ENCODE measurements at regions not wholly inside any gene's neighbourhood (a gene's known extent, or its start where the extent isn't known, plus 50 kb on each side); places are given as distances from the start of the nearest gene placed in this dataset.

DNA sequence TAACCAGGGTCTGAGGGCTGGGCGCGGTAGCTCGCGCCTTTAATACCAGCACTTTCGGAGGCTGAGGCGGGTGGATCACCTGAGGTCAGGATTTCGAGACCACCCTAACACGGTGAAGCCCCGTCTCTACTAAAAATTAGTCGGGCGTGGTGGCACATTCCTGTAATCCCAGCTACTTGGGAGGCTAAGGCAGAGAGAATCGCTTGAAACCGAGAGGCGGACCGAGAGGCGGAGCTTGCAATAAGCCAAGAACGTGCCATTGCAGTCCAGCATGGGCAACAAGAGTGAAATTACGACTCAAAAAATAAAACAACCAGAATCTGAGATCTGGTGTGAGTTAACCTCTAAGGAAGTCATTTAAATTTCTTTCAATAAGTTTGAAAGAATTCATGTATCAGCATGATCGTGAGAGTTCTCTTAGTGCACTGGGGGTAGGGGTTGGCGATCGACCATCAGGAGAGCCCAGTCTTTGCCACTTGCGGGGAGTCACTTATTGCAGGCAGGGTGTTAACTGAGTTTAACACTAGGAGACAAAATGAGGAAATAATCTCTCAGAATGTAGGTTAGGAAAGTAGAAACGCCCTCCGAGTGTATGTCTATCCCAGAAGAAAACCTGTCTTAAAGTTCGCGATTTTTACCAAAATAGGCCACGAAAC, 206.5 kb upstream of the ZNF184 start:
- Mint-ChIP-seq H3K27ac (peak overlapping the region; percentile 64), H3K4me3 (ENCODE audit: low read depth) (peak overlapping the region; percentile 53), H3K4me1 (ENCODE audit: low read depth) (peaks cover 1% of the 10 kb centered on the region), H3K36me3 (ENCODE audit: insufficient read depth) (no peaks in the 10 kb centered on the region), H3K27me3 (peaks cover 77% of the 10 kb centered on the region), H3K9me3 (ENCODE audit: low read depth) (no peaks in the 10 kb centered on the region)
- TF ChIP-seq, protein P1, sequence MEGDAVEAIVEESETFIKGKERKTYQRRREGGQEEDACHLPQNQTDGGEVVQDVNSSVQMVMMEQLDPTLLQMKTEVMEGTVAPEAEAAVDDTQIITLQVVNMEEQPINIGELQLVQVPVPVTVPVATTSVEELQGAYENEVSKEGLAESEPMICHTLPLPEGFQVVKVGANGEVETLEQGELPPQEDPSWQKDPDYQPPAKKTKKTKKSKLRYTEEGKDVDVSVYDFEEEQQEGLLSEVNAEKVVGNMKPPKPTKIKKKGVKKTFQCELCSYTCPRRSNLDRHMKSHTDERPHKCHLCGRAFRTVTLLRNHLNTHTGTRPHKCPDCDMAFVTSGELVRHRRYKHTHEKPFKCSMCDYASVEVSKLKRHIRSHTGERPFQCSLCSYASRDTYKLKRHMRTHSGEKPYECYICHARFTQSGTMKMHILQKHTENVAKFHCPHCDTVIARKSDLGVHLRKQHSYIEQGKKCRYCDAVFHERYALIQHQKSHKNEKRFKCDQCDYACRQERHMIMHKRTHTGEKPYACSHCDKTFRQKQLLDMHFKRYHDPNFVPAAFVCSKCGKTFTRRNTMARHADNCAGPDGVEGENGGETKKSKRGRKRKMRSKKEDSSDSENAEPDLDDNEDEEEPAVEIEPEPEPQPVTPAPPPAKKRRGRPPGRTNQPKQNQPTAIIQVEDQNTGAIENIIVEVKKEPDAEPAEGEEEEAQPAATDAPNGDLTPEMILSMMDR (IDR thresholded peaks at IDR 0.05; ENCODE audit: unreplicated experiment), result no peak
- no peak for DNase-seq (ENCODE audit: low spot score, unreplicated experiment)

GRCh38 chr6:27678469-27678868, 205.6 kb upstream of the ZNF184 start:
- DNase-seq (ENCODE audit: low spot score, unreplicated experiment), result no peak
- Mint-ChIP-seq H3K4me3 (ENCODE audit: low read depth) (no peak overlapping the region), H3K9me3 (ENCODE audit: low read depth) (no peaks in the 10 kb centered on the region), H3K27me3 (peaks cover 84% of the 10 kb centered on the region), H3K36me3 (ENCODE audit: insufficient read depth) (no peaks in the 10 kb centered on the region), H3K27ac (no peak overlapping the region), H3K4me1 (ENCODE audit: low read depth) (peaks cover 1% of the 10 kb centered on the region)
- TF ChIP-seq, protein P1 (IDR thresholded peaks at IDR 0.05; ENCODE audit: unreplicated experiment), result no peak

DNA sequence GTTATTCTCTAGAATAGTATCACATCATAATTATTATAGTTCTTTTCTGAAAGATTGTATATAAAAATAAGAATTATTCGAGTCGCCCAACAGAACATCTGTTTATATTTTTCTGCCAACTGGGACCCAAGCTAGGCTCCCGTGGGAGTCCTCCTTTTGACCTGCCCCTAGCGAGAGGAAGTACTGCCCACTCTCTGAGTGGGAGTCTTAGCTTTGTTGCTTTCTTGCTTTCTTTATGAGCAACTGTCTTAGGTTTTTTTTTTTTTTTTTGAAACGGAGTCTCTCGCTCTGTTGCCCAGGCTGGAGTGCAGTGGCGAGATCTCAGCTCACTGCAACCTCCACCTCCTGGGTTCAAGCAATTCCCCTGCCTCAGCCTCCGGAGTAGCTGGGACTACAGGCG, 202.0 kb upstream of the ZNF184 start:
- TF ChIP-seq, protein P1 (IDR thresholded peaks at IDR 0.05; ENCODE audit: unreplicated experiment), result no peak
- no peak for DNase-seq (ENCODE audit: low spot score, unreplicated experiment)
- H3K4me3 Mint-ChIP-seq (ENCODE audit: low read depth), result no peak overlapping the region
- no peak overlapping the region for H3K27ac Mint-ChIP-seq
- no peaks in the 10 kb centered on the region for H3K36me3 Mint-ChIP-seq (ENCODE audit: insufficient read depth)
- peaks cover 1% of the 10 kb centered on the region for H3K4me1 Mint-ChIP-seq (ENCODE audit: low read depth)
- peaks cover 82% of the 10 kb centered on the region for H3K27me3 Mint-ChIP-seq
- no peaks in the 10 kb centered on the region for H3K9me3 Mint-ChIP-seq (ENCODE audit: low read depth)

DNA sequence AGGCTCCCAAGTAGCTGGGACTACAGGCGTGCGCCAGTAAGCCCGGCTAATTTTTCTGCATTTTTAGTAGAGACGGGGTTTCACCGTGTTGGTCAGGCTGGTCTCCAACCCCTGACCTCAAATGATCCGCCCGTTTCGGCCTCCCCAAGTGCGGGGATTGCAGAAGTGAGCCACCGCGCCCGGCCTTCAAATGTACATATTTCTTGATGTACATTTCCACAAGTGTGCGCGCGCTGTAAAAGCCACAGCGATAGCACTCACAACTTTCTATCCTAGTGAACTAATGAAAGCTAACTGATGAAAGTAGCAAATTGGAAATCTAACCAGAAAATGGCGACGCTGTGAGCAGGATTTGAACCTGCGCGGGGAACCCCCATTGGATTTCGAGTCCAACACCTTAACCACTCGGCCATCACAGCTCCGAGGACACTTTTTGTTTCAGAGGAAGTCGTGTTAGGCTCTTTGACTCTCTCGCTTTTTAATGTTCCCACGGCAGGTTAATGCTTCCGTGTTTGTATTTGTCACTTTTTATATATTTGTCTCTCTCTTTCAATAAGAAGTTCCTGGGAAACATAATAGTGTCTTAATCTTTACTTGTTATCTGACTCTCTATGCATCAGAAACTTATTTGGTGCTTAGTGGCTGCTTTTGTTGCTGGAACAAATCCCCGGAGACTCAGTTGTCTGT, 199.4 kb upstream of the ZNF184 start:
- Mint-ChIP-seq H3K4me1 (ENCODE audit: low read depth) (peaks cover 12% of the 10 kb centered on the region), H3K27me3 (peaks cover 82% of the 10 kb centered on the region), H3K4me3 (ENCODE audit: low read depth) (peak overlapping the region; percentile 59), H3K27ac (peak overlapping the region; percentile 65), H3K36me3 (ENCODE audit: insufficient read depth) (no peaks in the 10 kb centered on the region), H3K9me3 (ENCODE audit: low read depth) (no peaks in the 10 kb centered on the region)
- TF ChIP-seq, protein P1 (IDR thresholded peaks at IDR 0.05; ENCODE audit: unreplicated experiment), result no peak
- no peak for DNase-seq (ENCODE audit: low spot score, unreplicated experiment)

GRCh38 chr6:27669624-27670301, 196.9 kb upstream of the ZNF184 start:
- TF ChIP-seq, protein P1 (IDR thresholded peaks at IDR 0.05; ENCODE audit: unreplicated experiment), result no peak
- peaks cover 86% of the 10 kb centered on the region for H3K27me3 Mint-ChIP-seq
- peak overlapping the region; percentile 87 for H3K27ac Mint-ChIP-seq
- H3K9me3 Mint-ChIP-seq (ENCODE audit: low read depth), result no peaks in the 10 kb centered on the region
- H3K36me3 Mint-ChIP-seq (ENCODE audit: insufficient read depth), result no peaks in the 10 kb centered on the region
- H3K4me3 Mint-ChIP-seq (ENCODE audit: low read depth), result peak overlapping the region; percentile 40
- H3K4me1 Mint-ChIP-seq (ENCODE audit: low read depth), result peaks cover 11% of the 10 kb centered on the region
- no peak for DNase-seq (ENCODE audit: low spot score, unreplicated experiment)

All from progenitor cell of endocrine pancreas (in vitro differentiated cells).